Sigmoid colon (tissue), 4 donors: ENCODE measurements at regions not wholly inside any gene's neighbourhood (a gene's known extent, or its start where the extent isn't known, plus 50 kb on each side); places are given as distances from the start of the nearest gene placed in this dataset.

Experiments
- POLR2AphosphoS5 ChIP-seq, 4 donors: sonication (generic); formaldehyde crosslinking; IDR thresholded peaks; one replicate each; pipeline ENCODE4 v1.6.1; 2017; ENCODE audit warnings: antibody characterized with exemption in 4 of 4
- TF ChIP-seq, protein P1 (sequence below), 4 experiments: fragments of 450-650 bp in 3 of 4; fragments of 200-600 bp in 1 of 4; IDR thresholded peaks; one replicate each; pipeline ENCODE4 v1.5.1; 2016 to 2019; ENCODE audit warnings: antibody characterized with exemption in 4 of 4, mild to moderate bottlenecking in 3 of 4, moderate library complexity in 2 of 4

DNA sequence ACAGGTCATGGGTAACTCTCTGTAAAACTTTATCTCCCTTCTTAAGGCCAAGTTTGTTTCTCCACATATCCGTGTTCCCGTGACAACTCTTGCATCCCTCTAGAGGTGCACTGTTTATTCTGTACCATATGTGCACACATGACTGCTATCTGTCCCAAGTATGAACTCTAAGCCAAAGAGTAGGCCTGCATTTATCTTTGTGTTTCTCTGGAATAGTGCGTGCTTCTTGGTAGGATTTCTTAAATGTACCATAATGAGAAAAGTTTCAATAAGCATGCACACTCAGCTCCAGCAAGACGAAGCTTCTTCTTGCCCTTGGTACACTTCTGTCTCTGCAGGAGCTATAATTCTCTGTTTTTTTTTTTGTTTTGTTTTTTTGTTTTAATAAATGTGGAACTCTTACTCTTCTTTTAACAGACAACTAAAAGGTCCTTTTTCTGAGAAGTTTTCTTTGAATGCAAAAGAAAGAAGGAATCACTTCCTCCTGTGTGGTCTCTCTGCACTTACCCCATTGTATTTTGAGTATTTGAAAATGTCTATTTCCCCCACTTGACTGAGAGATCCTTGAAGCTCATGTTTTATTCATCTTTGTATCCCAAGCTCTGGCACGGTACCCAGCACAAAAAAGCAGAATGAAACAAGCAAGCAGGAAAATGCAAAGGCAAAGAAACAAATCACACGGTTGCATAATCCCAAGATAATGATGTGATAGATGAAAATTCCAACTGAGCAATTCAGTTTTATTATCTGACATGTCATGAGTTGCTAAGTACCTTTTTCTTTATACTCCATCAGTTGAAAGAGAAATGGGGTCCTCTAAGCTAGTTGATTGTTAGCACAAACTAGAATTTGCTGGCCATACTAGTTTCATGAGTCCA lies 521.9 kb upstream of the BOD1L1 start:
- TF ChIP-seq, protein P1, sequence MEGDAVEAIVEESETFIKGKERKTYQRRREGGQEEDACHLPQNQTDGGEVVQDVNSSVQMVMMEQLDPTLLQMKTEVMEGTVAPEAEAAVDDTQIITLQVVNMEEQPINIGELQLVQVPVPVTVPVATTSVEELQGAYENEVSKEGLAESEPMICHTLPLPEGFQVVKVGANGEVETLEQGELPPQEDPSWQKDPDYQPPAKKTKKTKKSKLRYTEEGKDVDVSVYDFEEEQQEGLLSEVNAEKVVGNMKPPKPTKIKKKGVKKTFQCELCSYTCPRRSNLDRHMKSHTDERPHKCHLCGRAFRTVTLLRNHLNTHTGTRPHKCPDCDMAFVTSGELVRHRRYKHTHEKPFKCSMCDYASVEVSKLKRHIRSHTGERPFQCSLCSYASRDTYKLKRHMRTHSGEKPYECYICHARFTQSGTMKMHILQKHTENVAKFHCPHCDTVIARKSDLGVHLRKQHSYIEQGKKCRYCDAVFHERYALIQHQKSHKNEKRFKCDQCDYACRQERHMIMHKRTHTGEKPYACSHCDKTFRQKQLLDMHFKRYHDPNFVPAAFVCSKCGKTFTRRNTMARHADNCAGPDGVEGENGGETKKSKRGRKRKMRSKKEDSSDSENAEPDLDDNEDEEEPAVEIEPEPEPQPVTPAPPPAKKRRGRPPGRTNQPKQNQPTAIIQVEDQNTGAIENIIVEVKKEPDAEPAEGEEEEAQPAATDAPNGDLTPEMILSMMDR (IDR thresholded peaks at IDR 0.05) = no peak
- TF ChIP-seq POLR2AphosphoS5 (IDR thresholded peaks at IDR 0.05) = no peak
